AG09309 (cell line): ENCODE measurements at regions not wholly inside any gene's neighbourhood (a gene's known extent, or its start where the extent isn't known, plus 50 kb on each side); places are given as distances from the start of the nearest gene placed in this dataset.

Experiments
- DNase-seq: peaks from one replicate; pipeline ENCODE4 v3.0.0-alpha.2; 2010; ENCODE audit warnings: low read depth
- H3K4me3 ChIP-seq: 2 replicates; pipeline ENCODE4 v1.5.1; 2011; ENCODE audit warnings: mild to moderate bottlenecking, low read depth, low read length, moderate library complexity; ENCODE audit not compliant: control insufficient read depth
- TF ChIP-seq, protein P1 (sequence below): IDR thresholded peaks from 2 replicates; pipeline ENCODE4 v1.5.1; 2011; ENCODE audit warnings: mild to moderate bottlenecking, low read depth, low read length, inconsistent platforms; ENCODE audit not compliant: insufficient read depth, control insufficient read depth; ENCODE audit errors: missing control alignments

DNA sequence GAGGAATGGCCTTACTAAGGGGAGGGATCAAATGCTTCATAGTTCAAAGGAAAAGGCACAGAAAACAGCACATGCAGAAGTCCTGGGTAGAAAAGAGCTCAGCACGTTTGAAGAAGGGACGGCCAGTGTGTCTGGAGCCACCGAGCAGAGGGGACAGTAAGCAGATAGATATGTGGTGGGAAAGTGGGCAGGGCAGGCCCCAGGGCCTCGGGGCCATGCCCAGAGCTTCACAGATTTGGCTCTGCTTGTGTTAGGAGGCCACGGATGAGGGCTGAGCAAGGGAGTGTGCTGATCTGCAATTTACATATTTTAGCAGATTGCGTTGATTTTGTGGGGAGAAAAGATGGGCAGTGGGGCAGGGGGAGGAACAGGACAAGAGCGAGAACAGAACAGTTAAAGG lies 343.1 kb downstream of the LPIN1 start:
- TF ChIP-seq, protein P1, sequence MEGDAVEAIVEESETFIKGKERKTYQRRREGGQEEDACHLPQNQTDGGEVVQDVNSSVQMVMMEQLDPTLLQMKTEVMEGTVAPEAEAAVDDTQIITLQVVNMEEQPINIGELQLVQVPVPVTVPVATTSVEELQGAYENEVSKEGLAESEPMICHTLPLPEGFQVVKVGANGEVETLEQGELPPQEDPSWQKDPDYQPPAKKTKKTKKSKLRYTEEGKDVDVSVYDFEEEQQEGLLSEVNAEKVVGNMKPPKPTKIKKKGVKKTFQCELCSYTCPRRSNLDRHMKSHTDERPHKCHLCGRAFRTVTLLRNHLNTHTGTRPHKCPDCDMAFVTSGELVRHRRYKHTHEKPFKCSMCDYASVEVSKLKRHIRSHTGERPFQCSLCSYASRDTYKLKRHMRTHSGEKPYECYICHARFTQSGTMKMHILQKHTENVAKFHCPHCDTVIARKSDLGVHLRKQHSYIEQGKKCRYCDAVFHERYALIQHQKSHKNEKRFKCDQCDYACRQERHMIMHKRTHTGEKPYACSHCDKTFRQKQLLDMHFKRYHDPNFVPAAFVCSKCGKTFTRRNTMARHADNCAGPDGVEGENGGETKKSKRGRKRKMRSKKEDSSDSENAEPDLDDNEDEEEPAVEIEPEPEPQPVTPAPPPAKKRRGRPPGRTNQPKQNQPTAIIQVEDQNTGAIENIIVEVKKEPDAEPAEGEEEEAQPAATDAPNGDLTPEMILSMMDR = no peak
- H3K4me3 ChIP-seq = no peak overlapping the region
- DNase-seq = no peak

DNA sequence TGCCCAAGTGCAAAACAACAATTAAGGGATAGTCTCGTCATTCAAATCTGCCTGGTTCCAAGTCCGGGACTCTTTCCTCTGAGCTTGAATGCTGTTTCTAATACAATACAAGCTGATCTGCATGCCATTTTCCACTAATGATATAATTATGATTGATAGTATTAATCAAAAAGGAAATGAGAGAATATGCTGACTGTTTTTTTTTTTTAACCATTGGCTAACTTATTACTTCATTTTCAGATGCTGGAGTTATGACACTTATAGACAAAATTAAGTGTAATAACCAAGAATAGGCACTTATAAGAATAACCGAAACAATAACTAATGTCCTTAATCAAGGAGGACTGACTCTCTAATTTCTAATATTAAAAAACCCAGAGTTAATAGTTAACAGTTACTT lies 343.6 kb downstream of the LPIN1 start:
- DNase-seq = no peak
- H3K4me3 ChIP-seq = no peak overlapping the region
- TF ChIP-seq, protein P1 = no peak

DNA sequence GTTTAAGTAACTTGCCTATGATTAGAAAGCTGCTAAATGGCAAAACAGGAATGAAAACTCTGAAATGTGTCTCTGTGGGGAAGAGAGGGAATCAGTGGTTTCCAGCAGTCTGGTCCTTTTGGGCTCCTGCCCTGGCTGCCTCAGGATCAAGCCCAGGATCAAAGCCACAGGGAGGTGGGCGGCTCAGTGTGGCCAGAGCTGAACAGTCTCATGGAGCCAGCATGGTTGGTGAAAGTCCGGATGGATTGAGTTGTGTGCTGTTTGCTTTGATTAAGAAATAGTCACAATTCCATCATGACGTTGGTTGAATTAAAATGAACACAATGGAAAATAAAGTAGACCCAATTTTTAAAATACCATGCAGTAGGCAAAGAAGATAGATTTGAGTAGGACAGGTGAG lies 344.2 kb downstream of the LPIN1 start:
- no peak for DNase-seq
- no peak overlapping the region for H3K4me3 ChIP-seq
- TF ChIP-seq, protein P1 = no peak

DNA sequence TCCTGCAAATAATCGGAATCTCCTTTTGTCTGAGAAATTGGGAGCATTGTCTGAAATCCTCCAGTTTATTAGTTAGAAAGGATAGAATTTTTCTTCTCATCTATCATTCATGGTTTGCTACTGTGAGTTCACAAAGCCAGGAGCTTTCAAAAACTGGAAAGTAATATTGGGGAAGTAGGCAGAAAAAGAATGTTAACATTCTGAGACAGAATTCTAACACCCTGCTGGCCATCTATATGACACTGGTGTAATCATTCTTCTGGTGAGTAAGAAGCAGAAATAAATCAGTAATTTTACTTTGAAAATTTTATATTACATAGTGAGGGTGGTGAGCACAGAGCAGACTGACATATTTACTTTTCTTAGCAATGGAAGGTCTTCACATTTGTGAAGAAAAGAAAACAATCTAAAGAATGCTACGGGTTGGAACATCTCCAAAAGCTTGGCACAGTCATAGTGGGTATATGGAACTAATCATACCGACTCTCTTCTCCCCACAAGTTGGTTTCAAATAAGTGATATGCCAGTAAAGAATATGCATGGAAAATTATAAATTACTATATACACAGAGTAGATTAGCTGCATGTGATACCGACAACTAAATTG lies 344.9 kb downstream of the LPIN1 start:
- DNase-seq = no peak
- TF ChIP-seq, protein P1 = no peak
- no peak overlapping the region for H3K4me3 ChIP-seq

DNA sequence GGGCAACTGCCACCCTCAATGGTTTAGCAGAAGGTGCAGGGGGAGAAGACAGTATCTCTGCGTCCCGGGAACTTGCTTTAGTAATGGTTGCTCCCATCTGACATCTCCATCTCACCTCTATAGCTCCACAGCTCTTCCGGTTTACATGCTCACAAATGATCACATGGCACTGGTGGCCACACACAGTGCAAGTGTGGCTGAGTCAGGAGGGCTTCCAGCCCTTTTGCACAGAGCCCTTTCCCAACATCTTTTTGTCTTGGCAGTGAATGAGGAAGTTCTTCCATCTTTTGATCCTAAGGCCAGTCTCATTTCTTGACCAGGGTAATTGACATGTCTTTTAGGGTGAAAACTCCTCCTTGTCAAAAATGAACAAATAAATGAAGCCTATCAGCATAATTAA lies 347.7 kb downstream of the LPIN1 start:
- TF ChIP-seq, protein P1 = no peak
- DNase-seq = no peak

DNA sequence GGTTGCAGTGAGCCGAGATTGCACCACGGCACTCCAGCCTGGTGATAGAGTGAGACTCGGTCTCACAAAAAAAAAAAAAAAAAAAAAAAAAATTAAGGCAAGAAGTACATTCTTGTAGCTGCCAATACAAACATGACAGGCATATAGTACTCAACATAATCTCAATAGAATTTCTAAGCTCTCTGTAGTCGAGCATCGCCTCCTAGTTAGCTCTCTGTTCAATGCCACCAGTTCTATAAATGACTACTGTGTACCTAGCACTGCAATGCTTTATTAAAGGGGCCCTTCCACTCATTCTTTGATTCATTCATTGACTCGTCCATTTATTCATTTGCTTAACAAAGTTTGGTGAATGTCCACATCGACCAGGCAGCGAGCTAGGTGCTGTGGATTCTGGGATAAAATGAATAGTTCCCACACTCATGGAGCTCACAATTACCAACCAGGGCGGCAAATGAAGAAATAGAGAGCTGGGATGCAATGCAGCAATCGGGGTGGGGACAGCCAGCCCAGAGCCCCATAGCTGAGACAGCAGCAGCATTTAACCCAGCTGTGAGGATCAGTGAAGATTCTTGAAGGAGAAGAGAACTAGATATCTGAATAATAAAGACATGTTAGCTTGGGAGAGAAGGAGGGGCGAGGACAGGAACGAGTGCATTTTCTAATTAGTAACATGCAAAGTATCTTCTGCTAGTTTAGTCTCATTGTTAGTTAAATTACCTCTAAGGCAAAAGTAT lies 349.8 kb downstream of the LPIN1 start:
- H3K4me3 ChIP-seq = no peak overlapping the region
- DNase-seq = no peak
- TF ChIP-seq, protein P1 = no peak

More for the DNA sequence above, 347.7 kb downstream of the LPIN1 start:
- no peak overlapping the region for H3K4me3 ChIP-seq
